ENCODE measurements at regions not wholly inside any gene's neighbourhood (a gene's known extent, or its start where the extent isn't known, plus 50 kb on each side); places are given as distances from the start of the nearest gene placed in this dataset.

DNA sequence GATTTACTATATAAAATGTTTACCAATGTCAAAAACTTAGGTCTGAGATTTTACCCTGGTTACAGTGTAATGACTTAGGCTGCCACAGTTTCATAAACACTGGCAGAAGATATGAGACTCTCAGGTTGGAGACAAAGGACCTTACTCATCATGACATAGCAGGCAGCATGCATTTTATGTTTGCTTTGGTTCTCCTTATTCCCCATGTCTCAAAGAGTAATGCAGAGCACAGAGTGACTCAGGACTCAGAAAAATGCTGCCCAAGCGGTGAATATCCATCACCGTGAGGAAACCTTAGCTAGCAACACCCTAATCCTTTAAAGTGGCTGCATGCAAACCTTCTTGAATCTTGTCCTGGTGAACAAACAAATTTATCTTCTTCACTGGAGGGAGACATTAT lies 112.1 kb upstream of the EYS start:
- no peak for DNase-seq (ENCODE audit: low read depth)

DNA sequence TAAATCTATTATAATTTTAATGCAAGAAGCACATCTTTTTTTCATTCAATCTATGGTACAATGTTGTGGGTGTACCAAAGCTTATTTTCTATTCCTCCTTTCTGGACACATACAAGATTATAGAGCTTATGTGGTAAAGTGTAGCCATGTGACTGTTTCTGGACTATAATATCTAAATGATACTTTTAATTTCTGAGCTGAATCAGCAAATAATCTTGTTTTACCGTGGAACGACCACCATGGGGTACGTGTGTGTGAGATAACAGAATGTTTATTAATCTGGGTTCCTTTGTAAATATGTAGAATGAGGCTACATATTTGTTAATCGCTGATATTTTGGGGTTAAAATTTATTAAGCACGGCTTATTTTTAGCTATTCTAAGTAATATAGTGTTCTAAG lies 111.5 kb upstream of the EYS start:
- DNase-seq (ENCODE audit: low read depth) = no peak

DNA sequence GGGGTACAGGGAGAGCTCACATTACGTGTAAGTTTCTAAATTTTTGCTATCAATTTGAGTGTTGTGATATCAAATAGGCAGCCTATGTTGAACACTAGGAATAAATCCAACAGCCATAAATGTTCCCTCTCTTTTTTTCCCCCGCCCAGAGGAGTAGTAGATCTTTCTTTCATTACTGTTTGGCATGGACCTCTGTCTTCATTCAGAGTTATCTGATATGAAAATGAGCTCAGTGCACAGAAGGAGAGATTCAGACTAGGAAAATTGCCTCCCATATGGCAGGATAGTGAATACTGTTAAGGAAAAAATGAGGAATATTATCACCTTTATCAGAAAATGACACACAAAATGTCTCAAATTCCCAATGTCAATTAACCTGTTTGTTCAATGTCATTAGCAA lies 110.0 kb upstream of the EYS start:
- DNase-seq (ENCODE audit: low read depth) = no peak

DNA sequence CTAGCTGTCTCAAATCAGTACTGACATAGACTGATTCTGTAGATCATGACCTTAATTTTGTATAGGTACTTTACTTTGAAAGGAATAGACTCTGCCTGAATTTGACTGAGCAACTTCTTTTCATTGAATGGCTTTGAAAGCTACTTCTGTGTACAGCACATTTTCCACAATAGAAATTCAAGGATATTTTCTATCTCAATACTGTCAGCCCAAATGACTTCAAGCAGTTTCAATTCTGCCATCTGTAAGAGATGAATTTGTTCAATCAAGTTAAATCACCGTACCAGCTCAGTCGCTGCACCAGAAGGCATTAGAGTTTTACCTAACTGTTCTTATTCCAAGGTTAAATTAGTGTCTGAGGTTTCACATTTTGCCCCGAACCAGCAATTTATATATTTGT lies 107.0 kb upstream of the EYS start:
- DNase-seq (ENCODE audit: low read depth) = no peak

DNA sequence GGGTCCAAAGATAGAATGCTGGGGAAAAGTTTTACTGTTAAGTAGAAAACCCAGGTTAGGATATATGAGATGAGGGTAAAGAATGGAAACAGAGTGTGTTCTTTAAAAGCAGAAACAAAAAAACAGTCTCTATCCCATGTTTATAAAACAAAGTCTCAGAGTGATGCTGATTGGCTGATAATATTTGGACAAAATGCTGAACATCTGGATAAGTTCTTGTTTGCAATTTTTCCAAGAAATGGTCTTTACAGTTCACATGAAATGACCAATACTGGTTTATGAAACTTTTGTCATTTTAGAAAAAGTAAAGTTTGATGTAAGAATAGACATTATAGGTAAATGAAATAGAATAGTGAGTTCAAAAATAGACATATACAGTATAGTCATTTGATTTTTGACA lies 96.2 kb upstream of the EYS start:
- no peak for DNase-seq (ENCODE audit: low read depth)

DNA sequence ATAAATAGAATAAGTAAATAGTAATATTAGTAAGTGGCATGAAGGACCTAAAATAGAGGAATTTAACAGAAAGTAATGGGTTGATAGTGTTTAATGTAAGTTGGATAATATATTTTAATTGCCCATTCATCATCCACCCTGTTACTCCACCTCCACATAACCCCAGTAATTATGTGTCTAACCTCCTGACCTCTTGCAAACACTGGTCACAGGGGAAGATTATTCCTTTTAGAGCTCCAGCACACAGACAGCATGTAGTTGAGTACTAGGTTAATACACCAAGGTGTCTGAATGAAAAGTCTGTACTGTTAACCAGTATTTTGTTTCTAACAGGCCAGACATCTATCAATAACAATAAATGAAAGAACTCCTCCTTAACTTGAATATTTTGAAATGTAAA lies 92.4 kb upstream of the EYS start:
- DNase-seq (ENCODE audit: low read depth) = no peak

DNA sequence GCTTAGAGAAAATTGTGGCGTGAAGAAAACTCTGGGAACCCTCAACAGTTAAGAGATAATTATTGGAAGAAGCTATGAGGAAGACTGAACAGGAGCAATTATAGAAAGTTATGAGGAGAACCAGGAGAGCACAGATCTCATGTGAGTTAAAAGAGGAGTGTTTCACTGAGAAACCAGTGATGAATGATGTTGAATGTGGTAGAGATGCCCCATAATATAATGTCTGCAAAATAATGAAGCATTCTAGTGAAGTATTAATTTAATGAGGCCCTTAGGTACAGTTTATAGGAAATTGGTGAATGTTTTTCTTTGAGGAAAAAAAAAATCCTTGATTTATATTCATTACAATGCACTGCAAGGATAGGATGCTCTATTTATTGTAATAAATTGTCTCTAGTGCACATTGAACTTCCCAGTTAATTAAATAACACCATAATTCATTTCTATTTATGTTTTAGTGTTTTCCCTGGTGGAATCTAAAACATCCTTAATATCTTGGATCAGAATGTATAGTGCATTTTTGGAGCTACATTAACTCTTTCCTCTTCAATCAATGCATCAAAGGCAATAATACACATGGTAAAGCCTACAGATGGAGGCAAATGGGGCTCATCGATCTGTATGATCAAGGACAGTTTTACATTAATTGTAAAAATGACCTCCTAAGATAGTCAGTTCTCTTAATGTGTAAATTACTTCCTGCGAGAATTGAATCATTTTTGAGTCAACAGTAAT lies 91.4 kb upstream of the EYS start:
- no peak for DNase-seq (ENCODE audit: low read depth)

DNA sequence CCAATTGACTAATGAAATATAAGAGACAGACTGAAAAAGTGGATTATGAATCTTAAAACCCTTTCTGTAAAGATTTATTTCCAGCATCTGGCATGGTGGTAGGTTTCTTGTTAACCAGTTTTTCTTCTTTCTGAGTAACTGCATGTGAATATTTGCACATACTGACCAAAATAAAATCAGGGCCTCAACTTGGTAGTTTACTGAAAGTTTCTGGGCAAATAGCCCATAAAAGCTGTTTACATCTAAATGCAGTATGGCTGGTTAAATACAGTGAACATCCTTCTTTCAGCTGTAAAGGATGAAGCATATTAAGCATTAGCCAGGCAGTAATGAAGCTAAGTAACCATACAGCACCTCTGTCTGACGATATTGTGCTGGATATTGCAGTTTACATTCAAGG lies 83.6 kb upstream of the EYS start:
- DNase-seq (ENCODE audit: low read depth) = no peak

DNA sequence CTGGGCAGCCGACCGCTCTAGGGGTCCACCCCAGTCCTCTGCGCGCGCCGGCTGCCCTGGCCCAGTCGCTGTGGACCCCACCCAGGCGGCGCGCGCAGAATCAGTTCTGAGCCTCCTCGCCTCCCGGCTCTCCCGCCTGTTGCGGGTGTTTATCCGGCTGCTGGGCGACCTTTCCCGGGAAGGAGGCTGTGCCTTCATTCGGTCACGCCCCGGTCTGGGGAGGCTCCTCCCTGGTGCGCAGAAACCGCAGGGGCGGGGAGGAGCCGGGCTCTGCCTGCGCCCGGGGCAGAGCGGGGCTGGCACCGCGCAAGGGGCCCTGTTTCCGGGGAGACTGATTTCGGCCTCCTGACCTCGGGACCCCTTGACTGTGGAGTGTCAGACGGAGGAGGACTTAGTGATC lies 80.8 kb upstream of the EYS start:
- no peak for DNase-seq (ENCODE audit: low read depth)

DNA sequence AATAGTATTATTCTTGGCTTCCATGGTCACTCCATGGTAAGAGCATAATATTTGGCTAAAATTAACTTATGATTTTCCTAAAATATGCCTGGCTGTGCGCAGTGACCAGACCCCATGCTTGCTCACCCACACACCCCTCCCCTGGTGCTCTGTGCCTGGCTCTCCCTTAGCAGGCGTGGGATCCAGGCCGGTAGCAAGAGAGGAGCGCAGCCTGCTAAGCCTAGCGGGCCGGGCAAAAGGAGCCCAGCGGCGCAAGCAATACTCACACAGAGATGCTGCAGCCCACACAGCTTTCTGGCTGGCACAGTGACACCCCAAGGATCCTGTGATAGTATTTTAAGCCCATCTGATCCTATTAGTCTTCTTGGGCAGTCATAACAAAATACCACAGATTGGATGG lies 79.8 kb upstream of the EYS start:
- no peak for DNase-seq (ENCODE audit: low read depth)

DNA sequence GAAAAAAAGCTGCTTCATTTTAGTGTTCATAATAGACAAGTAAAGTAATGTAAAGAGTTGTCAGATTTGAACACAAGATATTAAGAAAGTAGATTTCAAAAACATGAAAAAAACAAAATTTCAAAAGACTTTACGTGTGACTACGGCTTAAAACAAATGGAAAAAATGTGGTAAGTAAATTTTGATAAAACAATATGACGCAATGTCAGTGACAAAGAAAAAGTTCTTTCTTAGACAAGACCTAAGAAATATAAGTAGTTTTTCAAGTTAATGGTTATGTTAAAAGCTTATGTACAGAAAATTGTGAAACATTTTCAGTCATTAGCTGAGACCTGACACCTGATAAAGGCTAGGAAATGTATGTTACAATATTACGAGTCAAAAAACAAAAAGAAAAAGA lies 73.7 kb upstream of the EYS start:
- no peak for DNase-seq (ENCODE audit: low read depth)

DNA sequence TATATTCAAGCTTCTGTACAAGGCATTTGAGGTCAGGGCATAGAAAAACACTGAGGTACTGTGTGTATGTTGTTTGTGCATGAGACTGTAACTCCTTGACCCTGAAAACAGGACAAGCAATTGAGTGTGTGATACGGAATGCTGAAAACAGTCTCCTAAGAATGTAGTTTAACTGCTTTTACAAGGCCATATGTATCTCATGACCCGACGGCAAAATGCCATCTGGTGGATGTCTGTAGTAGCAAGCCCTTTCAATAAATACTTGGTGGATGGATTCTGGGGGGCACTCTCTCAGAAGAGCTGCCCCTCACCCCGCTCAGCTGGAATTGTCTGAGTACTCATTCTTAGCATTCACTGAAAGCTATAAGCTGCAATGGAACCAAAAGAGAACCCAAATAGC lies 69.3 kb upstream of the EYS start:
- DNase-seq (ENCODE audit: low read depth) = no peak

DNA sequence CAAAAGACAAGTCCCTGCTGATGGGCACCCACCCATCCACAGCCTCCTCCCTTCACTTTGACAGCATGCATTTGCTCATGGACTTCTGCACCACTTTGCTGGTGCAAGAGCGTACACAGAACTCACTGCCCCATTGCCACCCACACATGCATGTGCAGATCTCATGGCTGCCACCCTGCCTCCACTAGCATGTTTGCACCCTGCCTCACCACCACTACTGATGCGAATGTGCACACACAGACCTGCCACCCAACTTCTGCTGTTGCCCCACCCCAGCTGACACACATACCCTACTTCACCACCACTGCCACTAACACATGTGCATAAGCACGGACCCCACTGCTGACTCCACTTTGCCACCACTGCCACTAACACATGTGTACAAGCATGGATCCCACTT lies 64.9 kb upstream of the EYS start:
- DNase-seq (ENCODE audit: low read depth) = no peak

DNA sequence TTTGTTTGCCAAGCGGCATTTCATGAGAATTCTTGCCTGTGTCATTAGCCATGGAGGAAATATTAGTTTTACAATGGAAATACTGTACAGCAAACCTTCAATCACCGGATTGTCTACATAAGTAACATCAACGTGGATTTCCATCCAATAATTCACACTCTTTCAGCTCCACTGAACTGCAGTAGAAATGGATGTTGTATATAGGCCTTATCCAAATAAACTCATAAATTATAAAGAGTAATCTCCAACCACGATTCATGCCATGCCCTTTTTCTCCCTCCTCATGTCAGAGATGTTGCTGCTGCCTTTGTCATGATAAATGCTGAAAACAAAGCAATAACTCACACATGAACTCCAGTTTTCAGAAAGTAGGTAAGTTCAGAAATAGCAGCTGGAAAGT lies 54.9 kb upstream of the EYS start:
- DNase-seq (ENCODE audit: low read depth) = no peak

DNA sequence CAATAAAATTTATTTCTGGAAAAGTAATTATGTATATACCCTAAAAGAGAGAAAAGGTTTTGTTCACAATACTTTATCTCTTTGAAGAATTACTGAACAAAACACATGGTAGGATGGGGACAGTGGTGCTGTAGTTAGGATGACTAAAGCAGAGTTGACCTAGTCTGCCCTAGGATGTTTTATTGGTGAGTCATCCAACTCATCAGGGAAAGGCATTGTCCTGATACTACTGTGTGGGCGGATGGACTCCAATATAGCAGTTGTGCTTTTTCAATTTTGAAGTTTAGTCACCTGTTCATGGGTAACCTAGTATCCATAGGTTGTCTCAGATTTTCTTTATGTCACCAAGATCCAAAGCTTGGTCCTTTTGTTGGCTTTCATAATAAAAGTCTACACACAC lies 53.3 kb upstream of the EYS start:
- no peak for DNase-seq (ENCODE audit: low read depth)

Measured in fibroblast of the conjunctiva (primary cell).